Activated CD8-positive, alpha-beta T cell treated with anti-CD3 and anti-CD28 coated beads for 36 hours (primary cell): ENCODE measurements at regions not wholly inside any gene's neighbourhood (a gene's known extent, or its start where the extent isn't known, plus 50 kb on each side); places are given as distances from the start of the nearest gene placed in this dataset.

Source experiments
- ATAC-seq: fragments of 200-7000 bp; cut with Tn5 transposase; one replicate; pipeline ENCODE4 v1.10.0; 2021; ENCODE audit warnings: mild to moderate bottlenecking, moderate library complexity
- CTCF ChIA-PET: fragments of 350-600 bp; sonication (Branson Sonifier 250); formaldehyde crosslinking; loops from one replicate; lab custom pipeline; 2021; ENCODE audit warnings: antibody characterized with exemption; lab: Charles Lee
- POLR2A ChIA-PET: fragments of 350-600 bp; sonication (Branson Sonifier 250); formaldehyde crosslinking; loops from one replicate; lab custom pipeline; 2021; ENCODE audit warnings: antibody characterized with exemption; lab: Charles Lee
- DNase-seq: peaks from one replicate; pipeline ENCODE4 v3.0.0-alpha.2; 2020
- H3K27ac Mint-ChIP-seq: one replicate; pipeline ENCODE4 v1.8.0; 2021; ENCODE audit warnings: mild to moderate bottlenecking, mixed read lengths
- H3K27me3 Mint-ChIP-seq: one replicate; pipeline ENCODE4 v1.8.0; 2021; ENCODE audit warnings: mixed read lengths
- H3K36me3 Mint-ChIP-seq: one replicate; pipeline ENCODE4 v1.8.0; 2021; ENCODE audit warnings: low read depth, mixed read lengths
- H3K4me1 Mint-ChIP-seq: one replicate; pipeline ENCODE4 v1.8.0; 2021; ENCODE audit warnings: low read depth, mixed read lengths
- H3K4me3 Mint-ChIP-seq: one replicate; pipeline ENCODE4 v1.8.0; 2021; ENCODE audit warnings: mild to moderate bottlenecking, moderate library complexity, mixed read lengths
- H3K9me3 Mint-ChIP-seq: one replicate; pipeline ENCODE4 v1.8.0; 2021; ENCODE audit warnings: mixed read lengths
- CTCF ChIP-seq: fragments of 200-600 bp; IDR thresholded peaks from one replicate; pipeline ENCODE4 v1.8.0; 2022; ENCODE audit warnings: antibody characterized with exemption, mild to moderate bottlenecking
- intact Hi-C: fragments of 100-400 bp; cut with micrococcal nuclease; formaldehyde crosslinking; loops from one replicate; pipeline ENCODE4 v1.10.0; 2022

- ATAC-seq: no peak
- H3K27ac Mint-ChIP-seq: no peak overlapping the region
- H3K27me3 Mint-ChIP-seq: no peaks in the 10 kb centered on the region
- H3K36me3 Mint-ChIP-seq: no peaks in the 10 kb centered on the region
- no peak overlapping the region for H3K4me3 Mint-ChIP-seq
- DNase-seq: no peak
- no peak for TF ChIP-seq CTCF
- H3K9me3 Mint-ChIP-seq: peaks cover 20% of the 10 kb centered on the region
- intact Hi-C loops: no loop called here
- ChIA-PET POLR2A (no interaction called here), CTCF (no interaction called here)
- no peaks in the 10 kb centered on the region for H3K4me1 Mint-ChIP-seq
Measured at GRCh38 chr1:186540521-186540920, 79.6 kb upstream of the PDC start.

GRCh38 chr1:186536273-186536890, 75.5 kb upstream of the PDC start:
- no peak overlapping the region for H3K4me3 Mint-ChIP-seq
- ChIA-PET CTCF (no interaction called here), POLR2A (no interaction called here)
- H3K4me1 Mint-ChIP-seq: no peaks in the 10 kb centered on the region
- H3K36me3 Mint-ChIP-seq: no peaks in the 10 kb centered on the region
- peaks cover 10% of the 10 kb centered on the region for H3K9me3 Mint-ChIP-seq
- H3K27ac Mint-ChIP-seq: no peak overlapping the region
- no peak for TF ChIP-seq CTCF
- DNase-seq (no peak), ATAC-seq (no peak)
- peaks cover 2% of the 10 kb centered on the region for H3K27me3 Mint-ChIP-seq
- intact Hi-C loops: no loop called here

GRCh38 chr1:186535388-186536133, 74.6 kb upstream of the PDC start:
- no peaks in the 10 kb centered on the region for H3K4me1 Mint-ChIP-seq
- no peaks in the 10 kb centered on the region for H3K36me3 Mint-ChIP-seq
- H3K27me3 Mint-ChIP-seq: peaks cover 2% of the 10 kb centered on the region
- H3K4me3 Mint-ChIP-seq: no peak overlapping the region
- DNase-seq (no peak), ATAC-seq (no peak)
- no peak for TF ChIP-seq CTCF
- peaks cover 9% of the 10 kb centered on the region for H3K9me3 Mint-ChIP-seq
- CTCF ChIA-PET: no interaction called here
- POLR2A ChIA-PET: no interaction called here
- H3K27ac Mint-ChIP-seq: no peak overlapping the region
- intact Hi-C loops: no loop called here

GRCh38 chr1:186534401-186534800, 73.5 kb upstream of the PDC start:
- peaks cover 1% of the 10 kb centered on the region for H3K9me3 Mint-ChIP-seq
- ATAC-seq (no peak), DNase-seq (no peak)
- H3K27ac Mint-ChIP-seq: no peak overlapping the region
- no peak for TF ChIP-seq CTCF
- H3K4me3 Mint-ChIP-seq: no peak overlapping the region
- intact Hi-C loops: no loop called here
- POLR2A ChIA-PET: no interaction called here
- peaks cover 2% of the 10 kb centered on the region for H3K27me3 Mint-ChIP-seq
- no peaks in the 10 kb centered on the region for H3K4me1 Mint-ChIP-seq
- no peaks in the 10 kb centered on the region for H3K36me3 Mint-ChIP-seq
- CTCF ChIA-PET: no interaction called here

GRCh38 chr1:186532466-186532865, 71.6 kb upstream of the PDC start:
- DNase-seq: no peak
- intact Hi-C loops: no loop called here
- ATAC-seq: no peak
- Mint-ChIP-seq H3K4me3 (no peak overlapping the region), H3K9me3 (peaks cover 2% of the 10 kb centered on the region), H3K36me3 (no peaks in the 10 kb centered on the region), H3K27me3 (peaks cover 2% of the 10 kb centered on the region), H3K4me1 (no peaks in the 10 kb centered on the region), H3K27ac (no peak overlapping the region)
- ChIA-PET CTCF (no interaction called here), POLR2A (no interaction called here)
- no peak for TF ChIP-seq CTCF
